D721Med (cell line): ENCODE measurements at regions not wholly inside any gene's neighbourhood (a gene's known extent, or its start where the extent isn't known, plus 50 kb on each side); places are given as distances from the start of the nearest gene placed in this dataset.
A peak's percentile ranks its signal among the peaks of the same experiment; 100 is the strongest.
"Not testable (repeated sequence)": the region's sequence is repeated elsewhere in the genome, so short reads cannot be mapped to it uniquely, and the experiment has no call there.

ENCODE experiments used
- DNase-seq: peaks from one replicate; pipeline ENCODE4 v3.0.0; 2011; ENCODE audit warnings: low spot score; ENCODE audit not compliant: insufficient read length
- FAIRE-seq: peaks from 2 replicates; lab custom pipeline; 2011; peaks lifted over from hg19 to GRCh38; lab: Jason Lieb, UNC
- TF ChIP-seq, protein P1 (sequence below): IDR thresholded peaks from 2 replicates; pipeline ENCODE4 v1.5.1; 2012; ENCODE audit warnings: mild to moderate bottlenecking, control low read depth; ENCODE audit not compliant: insufficient read depth; ENCODE audit errors: missing control alignments

- FAIRE-seq, result no peak
- TF ChIP-seq, protein P1, sequence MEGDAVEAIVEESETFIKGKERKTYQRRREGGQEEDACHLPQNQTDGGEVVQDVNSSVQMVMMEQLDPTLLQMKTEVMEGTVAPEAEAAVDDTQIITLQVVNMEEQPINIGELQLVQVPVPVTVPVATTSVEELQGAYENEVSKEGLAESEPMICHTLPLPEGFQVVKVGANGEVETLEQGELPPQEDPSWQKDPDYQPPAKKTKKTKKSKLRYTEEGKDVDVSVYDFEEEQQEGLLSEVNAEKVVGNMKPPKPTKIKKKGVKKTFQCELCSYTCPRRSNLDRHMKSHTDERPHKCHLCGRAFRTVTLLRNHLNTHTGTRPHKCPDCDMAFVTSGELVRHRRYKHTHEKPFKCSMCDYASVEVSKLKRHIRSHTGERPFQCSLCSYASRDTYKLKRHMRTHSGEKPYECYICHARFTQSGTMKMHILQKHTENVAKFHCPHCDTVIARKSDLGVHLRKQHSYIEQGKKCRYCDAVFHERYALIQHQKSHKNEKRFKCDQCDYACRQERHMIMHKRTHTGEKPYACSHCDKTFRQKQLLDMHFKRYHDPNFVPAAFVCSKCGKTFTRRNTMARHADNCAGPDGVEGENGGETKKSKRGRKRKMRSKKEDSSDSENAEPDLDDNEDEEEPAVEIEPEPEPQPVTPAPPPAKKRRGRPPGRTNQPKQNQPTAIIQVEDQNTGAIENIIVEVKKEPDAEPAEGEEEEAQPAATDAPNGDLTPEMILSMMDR, result no peak
Observed at GRCh38 chr7:125820495-125820894, 890.9 kb upstream of the POT1 start.

GRCh38 chr7:125814100-125814499 is 884.5 kb upstream of the POT1 start:
- DNase-seq, result no peak
- TF ChIP-seq, protein P1, result no peak
- FAIRE-seq, result no peak

More at GRCh38 chr7:125820495-125820894, 890.9 kb upstream of the POT1 start:
- no peak for DNase-seq

DNA sequence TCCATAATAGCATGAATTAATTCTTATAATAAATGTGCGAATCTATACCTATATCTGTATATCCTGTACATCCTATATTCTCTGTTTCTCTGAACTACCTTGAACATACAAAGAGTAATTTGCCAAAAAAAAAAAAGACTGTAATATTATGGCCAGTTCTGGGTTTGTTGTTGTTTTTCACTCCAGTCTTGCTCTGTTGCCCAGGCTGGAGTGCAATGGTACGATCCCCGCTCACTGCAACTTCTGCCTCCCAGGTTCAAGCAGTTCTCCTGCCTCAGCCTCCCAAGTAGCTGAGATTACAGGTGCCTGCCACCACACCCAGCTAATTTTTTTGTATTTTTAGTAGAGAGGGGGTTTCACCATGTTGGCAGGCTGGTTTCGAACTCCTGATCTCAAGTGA is 876.9 kb upstream of the POT1 start:
- not testable (repeated sequence) for DNase-seq, FAIRE-seq

GRCh38 chr7:125804273-125804672 is 874.6 kb upstream of the POT1 start:
- no peak for DNase-seq
- TF ChIP-seq, protein P1, result no peak
- FAIRE-seq, result no peak

- TF ChIP-seq, protein P1, result no peak
- FAIRE-seq, result no peak
- DNase-seq, result no peak
Observed at GRCh38 chr7:125780153-125780552, 850.5 kb upstream of the POT1 start.

DNA sequence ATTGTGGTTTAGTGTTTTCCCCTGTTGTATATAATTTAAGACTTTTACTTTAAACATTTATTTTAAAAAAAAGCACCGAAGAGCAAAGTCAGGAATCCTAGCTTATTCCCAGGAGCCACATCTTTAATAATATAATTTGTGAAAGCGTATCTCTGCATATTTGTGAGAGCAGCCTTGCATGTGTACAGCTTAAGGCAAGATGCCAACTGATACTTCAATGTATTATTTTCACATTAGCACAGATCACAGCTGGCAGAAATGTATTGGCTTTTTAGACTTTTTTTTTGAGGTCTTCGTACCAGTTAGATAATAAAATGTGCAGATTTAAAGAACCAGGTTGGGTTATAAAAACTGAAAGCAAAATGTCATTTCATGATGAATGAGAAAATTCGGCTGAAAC is 845.7 kb upstream of the POT1 start:
- TF ChIP-seq, protein P1, result no peak
- FAIRE-seq, result no peak
- DNase-seq, result no peak

DNA sequence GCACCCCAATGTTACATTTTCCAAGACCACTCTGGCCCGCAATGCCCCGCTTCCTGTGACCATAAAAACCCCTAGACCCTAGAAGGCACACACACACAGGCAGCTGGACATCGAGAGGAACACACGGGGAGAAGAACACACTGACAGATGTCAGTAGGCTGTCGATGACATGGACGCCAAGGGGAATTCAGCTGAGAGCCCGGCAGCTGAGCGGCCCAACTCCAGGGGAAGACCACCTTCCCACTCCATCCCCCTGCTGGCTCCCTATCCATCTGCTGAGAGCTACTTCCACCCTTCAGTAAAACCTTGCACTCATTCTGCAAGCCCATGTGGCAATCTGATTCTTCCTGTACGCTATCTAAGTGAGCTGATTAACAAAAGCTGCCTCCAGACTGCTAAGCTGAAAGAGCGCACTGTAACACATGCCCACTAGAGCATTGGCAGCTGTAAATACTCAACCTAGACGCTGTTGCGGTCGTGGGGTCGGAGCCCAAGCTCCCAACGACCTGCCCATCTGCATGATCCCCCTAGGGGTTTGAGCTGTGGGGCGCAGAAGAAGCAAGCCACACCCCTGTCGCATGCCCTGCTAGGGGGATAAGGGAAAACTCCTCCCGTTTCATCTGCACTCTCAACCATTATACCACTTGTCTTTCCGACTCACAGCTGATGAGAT is 843.6 kb upstream of the POT1 start:
- DNase-seq, result no peak
- peak; percentile 95 for FAIRE-seq
- TF ChIP-seq, protein P1, result no peak
